ENCODE measurements at regions not wholly inside any gene's neighbourhood (a gene's known extent, or its start where the extent isn't known, plus 50 kb on each side); places are given as distances from the start of the nearest gene placed in this dataset.

GRCh38 chr14:96676166-96676565, 121.0 kb upstream of the VRK1 start:
- H3K36me3 ChIP-seq (ENCODE audit: insufficient read depth, low read length, poor library complexity, severe bottlenecking): no peaks in the 10 kb centered on the region
- no peaks in the 10 kb centered on the region for H3K4me1 ChIP-seq (ENCODE audit: insufficient read depth, low read length, poor library complexity, severe bottlenecking)
- no peak overlapping the region for H3K27ac ChIP-seq (ENCODE audit: low read depth, low read length, poor library complexity, severe bottlenecking)
- ChIA-PET POLR2A (ENCODE audit: low non-redundant PET) (no interaction called here), CTCF (no interaction called here)
- no peaks in the 10 kb centered on the region for H3K27me3 ChIP-seq (replicated peaks; ENCODE audit: insufficient read depth, low read depth, low read length, poor library complexity)
- intact Hi-C loops (cut with micrococcal nuclease; ENCODE audit: unreplicated experiment): no loop called here
- no peaks in the 10 kb centered on the region for H3K9me3 ChIP-seq (ENCODE audit: low read depth, low read length, poor library complexity, severe bottlenecking)
- TF ChIP-seq CTCF (conservative IDR thresholded peaks at IDR 0.05; ENCODE audit: low read depth, low read length) (no peak), EZH2 (IDR thresholded peaks at IDR 0.05; ENCODE audit: borderline replicate concordance, low read depth, low read length, poor library complexity, severe bottlenecking) (no peak)
- no peak overlapping the region for H3K4me3 ChIP-seq (ENCODE audit: low read depth, low read length, poor library complexity, severe bottlenecking)
- DNase-seq (ENCODE audit: low spot score): no peak
- BruUV-seq (replicated peaks): no TSS peak

DNA sequence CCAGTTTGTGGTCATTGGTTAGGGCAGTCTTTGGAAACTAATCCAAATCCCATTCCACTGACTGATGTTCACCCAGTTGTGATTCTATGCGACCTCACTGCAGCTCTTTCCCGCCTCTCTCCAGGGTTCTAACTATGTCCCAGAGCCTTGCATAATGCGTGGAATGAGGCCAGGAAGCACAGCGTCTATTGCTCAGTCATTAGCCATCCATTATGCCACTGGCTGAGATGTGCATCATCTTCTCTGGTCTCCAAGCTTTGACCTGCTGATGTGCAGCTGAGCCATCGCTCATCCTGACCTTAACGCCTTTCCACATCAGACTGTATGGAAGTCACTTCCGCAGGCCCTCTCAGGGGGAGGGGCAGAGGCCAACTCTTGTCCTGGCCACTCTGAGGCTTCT, 115.4 kb upstream of the VRK1 start:
- Histone ChIP-seq H3K4me3 (ENCODE audit: low read depth, low read length, poor library complexity, severe bottlenecking) (no peak overlapping the region), H3K27me3 (replicated peaks; ENCODE audit: insufficient read depth, low read depth, low read length, poor library complexity) (no peaks in the 10 kb centered on the region), H3K36me3 (ENCODE audit: insufficient read depth, low read length, poor library complexity, severe bottlenecking) (no peaks in the 10 kb centered on the region), H3K27ac (ENCODE audit: low read depth, low read length, poor library complexity, severe bottlenecking) (no peak overlapping the region), H3K9me3 (ENCODE audit: low read depth, low read length, poor library complexity, severe bottlenecking) (no peaks in the 10 kb centered on the region), H3K4me1 (ENCODE audit: insufficient read depth, low read length, poor library complexity, severe bottlenecking) (no peaks in the 10 kb centered on the region)
- POLR2A ChIA-PET (ENCODE audit: low non-redundant PET): no interaction called here
- CTCF ChIA-PET: no interaction called here
- BruUV-seq (replicated peaks): no TSS peak
- DNase-seq (ENCODE audit: low spot score): peak; percentile 12
- no peak for TF ChIP-seq EZH2 (IDR thresholded peaks at IDR 0.05; ENCODE audit: borderline replicate concordance, low read depth, low read length, poor library complexity, severe bottlenecking)
- no peak for TF ChIP-seq CTCF (conservative IDR thresholded peaks at IDR 0.05; ENCODE audit: low read depth, low read length)
- intact Hi-C loops (cut with micrococcal nuclease; ENCODE audit: unreplicated experiment): no loop called here

DNA sequence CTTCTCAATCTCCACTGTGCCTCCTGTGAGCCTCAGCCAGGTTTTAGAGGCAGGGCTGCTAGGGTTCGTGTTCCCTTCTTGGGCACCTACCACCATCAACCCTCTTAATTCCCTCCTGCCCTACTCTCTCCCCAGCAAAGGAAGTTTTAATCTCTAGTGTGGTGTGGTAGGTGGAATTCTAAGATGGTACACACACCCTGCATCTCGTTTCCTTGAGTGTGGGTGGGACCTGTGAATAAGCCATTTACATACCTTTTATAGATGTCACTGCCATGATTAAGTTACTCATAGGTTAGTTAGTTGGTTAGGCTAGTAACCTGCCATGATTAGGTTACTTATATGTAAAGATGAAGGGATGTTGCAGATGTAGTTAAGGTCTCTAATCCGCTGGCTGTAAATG, 114.8 kb upstream of the VRK1 start:
- POLR2A ChIA-PET (ENCODE audit: low non-redundant PET): no interaction called here
- H3K27me3 ChIP-seq (replicated peaks; ENCODE audit: insufficient read depth, low read depth, low read length, poor library complexity): no peaks in the 10 kb centered on the region

More for the DNA sequence above, 114.8 kb upstream of the VRK1 start:
- Histone ChIP-seq H3K4me1 (ENCODE audit: insufficient read depth, low read length, poor library complexity, severe bottlenecking) (no peaks in the 10 kb centered on the region), H3K9me3 (ENCODE audit: low read depth, low read length, poor library complexity, severe bottlenecking) (no peaks in the 10 kb centered on the region), H3K27ac (ENCODE audit: low read depth, low read length, poor library complexity, severe bottlenecking) (no peak overlapping the region), H3K4me3 (ENCODE audit: low read depth, low read length, poor library complexity, severe bottlenecking) (no peak overlapping the region), H3K36me3 (ENCODE audit: insufficient read depth, low read length, poor library complexity, severe bottlenecking) (no peaks in the 10 kb centered on the region)
- TF ChIP-seq EZH2 (IDR thresholded peaks at IDR 0.05; ENCODE audit: borderline replicate concordance, low read depth, low read length, poor library complexity, severe bottlenecking) (no peak), CTCF (conservative IDR thresholded peaks at IDR 0.05; ENCODE audit: low read depth, low read length) (no peak)
- DNase-seq (ENCODE audit: low spot score): no peak
- intact Hi-C loops (cut with micrococcal nuclease; ENCODE audit: unreplicated experiment): no loop called here
- CTCF ChIA-PET: no interaction called here
- BruUV-seq (replicated peaks): no TSS peak
